Type B pancreatic cell (in vitro differentiated cells): ENCODE measurements at regions not wholly inside any gene's neighbourhood (a gene's known extent, or its start where the extent isn't known, plus 50 kb on each side); places are given as distances from the start of the nearest gene placed in this dataset.

Experiments
- DNase-seq: peaks from one replicate; pipeline ENCODE4 v3.0.0; 2021; ENCODE audit warnings: mixed read lengths; ENCODE audit not compliant: unreplicated experiment; ENCODE audit errors: extremely low spot score
- H3K27ac Mint-ChIP-seq: 2 replicates; pipeline ENCODE4 v1.8.0; 2021; ENCODE audit warnings: mild to moderate bottlenecking, mixed read lengths
- H3K27me3 Mint-ChIP-seq: 2 replicates; pipeline ENCODE4 v1.8.0; 2021; ENCODE audit warnings: mixed read lengths
- H3K36me3 Mint-ChIP-seq: 2 replicates; pipeline ENCODE4 v1.8.0; 2021; ENCODE audit warnings: mixed read lengths
- H3K4me1 Mint-ChIP-seq: one replicate; pipeline ENCODE4 v1.8.0; 2021; ENCODE audit warnings: mixed read lengths; ENCODE audit not compliant: unreplicated experiment
- H3K4me3 Mint-ChIP-seq: 2 replicates; pipeline ENCODE4 v1.8.0; 2021; ENCODE audit warnings: mild to moderate bottlenecking, mixed read lengths
- H3K9me3 Mint-ChIP-seq: 2 replicates; pipeline ENCODE4 v1.8.0; 2021; ENCODE audit warnings: mixed read lengths
- CTCF ChIP-seq: fragments of 200-600 bp; sonication (generic); conservative IDR thresholded peaks from 2 replicates; pipeline ENCODE4 v1.5.0; 2021; ENCODE audit warnings: antibody characterized with exemption, mild to moderate bottlenecking

DNA sequence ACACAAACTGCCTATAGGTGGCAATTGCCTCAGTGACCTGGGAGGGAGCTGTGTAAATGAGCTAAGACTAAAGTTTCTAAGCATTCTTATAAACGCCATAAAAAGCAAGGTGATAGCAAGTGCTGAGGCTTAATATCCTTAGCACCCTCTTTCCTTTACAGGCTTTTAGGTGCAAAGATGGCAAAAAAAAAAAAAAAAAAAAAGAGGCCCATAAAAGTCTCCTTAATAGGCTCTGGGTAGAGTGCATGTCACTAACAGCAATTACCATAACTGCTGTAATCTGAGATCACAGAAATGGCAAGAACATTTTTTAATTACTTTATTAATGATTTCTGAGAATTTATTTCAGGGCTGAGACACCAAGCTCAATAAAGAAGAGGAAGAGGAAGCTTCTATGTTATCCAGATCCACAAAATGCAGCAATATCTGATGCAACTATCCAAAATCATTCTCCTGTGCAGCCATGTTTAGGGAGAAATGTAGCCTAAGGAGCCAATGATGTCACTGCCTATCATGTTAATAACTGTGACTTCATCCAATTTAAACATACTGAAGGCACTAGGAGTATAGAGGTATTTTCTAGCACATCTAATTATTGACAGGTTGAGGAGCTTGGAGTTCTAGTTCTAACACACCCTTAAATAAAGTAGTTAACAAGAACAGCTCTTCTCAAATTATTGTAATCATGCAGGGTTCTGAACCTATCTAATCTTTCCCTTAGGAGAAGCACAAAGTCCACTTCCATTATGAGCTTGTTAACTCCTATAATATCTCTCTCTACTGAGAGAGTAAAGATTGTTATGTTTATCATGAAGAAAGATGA is 804.3 kb upstream of the ACVR2A start:
- DNase-seq: no peak
- Mint-ChIP-seq H3K4me3 (no peak overlapping the region), H3K4me1 (peaks cover 10% of the 10 kb centered on the region), H3K27me3 (no peaks in the 10 kb centered on the region), H3K27ac (no peak overlapping the region), H3K9me3 (no peaks in the 10 kb centered on the region), H3K36me3 (no peaks in the 10 kb centered on the region)
- TF ChIP-seq CTCF: no peak

DNA sequence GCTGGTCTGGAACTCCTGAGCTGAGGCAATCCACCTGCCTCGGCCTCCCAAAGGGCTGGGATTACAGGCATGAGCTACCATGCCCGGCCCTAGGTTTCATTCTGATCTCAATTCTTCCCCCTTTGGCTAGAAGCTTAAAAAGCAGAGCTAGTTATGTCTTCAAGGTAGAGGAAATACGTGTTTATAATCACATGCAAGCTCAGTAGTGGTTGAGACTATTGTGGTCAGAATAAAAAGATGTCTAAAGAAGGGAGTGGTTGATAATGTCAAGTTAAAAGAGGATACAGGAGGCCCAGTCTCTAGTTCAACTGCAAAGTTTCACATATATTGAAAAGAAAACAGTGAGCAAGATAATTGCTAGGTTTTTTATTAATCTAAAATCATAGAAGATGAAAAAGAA is 807.8 kb upstream of the ACVR2A start:
- H3K27ac Mint-ChIP-seq: no peak overlapping the region

DNA sequence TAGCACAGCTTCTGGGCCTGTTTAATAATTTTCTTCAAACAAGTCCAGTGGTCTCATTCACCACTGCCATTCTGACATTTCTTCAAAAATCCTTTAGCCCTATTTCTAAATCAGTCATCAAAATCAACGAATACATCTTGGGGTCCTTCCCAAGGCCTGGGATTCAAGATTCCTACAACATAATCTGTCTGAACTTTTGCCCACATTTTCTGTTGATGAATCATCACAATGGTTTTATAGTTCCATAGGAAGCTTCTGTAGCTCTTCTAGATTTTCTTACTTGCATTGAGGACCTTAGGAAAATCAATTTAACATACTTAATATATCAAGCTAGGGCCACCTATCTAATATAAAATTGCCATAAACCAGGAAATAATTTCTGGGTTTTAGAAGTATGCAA is 811.8 kb upstream of the ACVR2A start:
- Mint-ChIP-seq H3K9me3 (no peaks in the 10 kb centered on the region), H3K27ac (no peak overlapping the region), H3K4me1 (peaks cover 10% of the 10 kb centered on the region), H3K36me3 (no peaks in the 10 kb centered on the region), H3K27me3 (peaks cover 3% of the 10 kb centered on the region), H3K4me3 (no peak overlapping the region)
- no peak for TF ChIP-seq CTCF
- no peak for DNase-seq

More for the DNA sequence above, 807.8 kb upstream of the ACVR2A start:
- Mint-ChIP-seq H3K27me3 (no peaks in the 10 kb centered on the region), H3K36me3 (no peaks in the 10 kb centered on the region), H3K4me1 (peaks cover 8% of the 10 kb centered on the region), H3K4me3 (no peak overlapping the region), H3K9me3 (no peaks in the 10 kb centered on the region)
- TF ChIP-seq CTCF: no peak
- no peak for DNase-seq

DNA sequence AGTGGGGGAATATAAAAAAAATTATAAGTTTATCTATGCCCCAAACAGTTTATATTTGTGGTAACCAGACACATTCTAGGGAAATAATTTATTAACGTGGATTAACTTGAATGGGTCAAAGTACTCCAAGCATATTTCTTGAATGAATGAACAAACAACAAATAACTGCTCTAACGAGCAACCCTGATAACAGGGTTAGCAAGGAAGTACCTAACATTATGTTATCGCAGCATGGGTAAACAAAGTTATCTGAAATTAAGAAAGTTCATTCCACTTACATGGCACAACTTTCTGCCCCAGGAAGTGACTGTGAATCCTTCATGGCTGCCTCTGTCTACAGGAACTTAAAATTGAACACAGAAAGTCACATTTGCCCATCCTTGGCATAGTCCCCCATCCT is 812.9 kb upstream of the ACVR2A start:
- Mint-ChIP-seq H3K27ac (no peak overlapping the region), H3K4me3 (no peak overlapping the region), H3K27me3 (peaks cover 3% of the 10 kb centered on the region), H3K9me3 (no peaks in the 10 kb centered on the region), H3K36me3 (no peaks in the 10 kb centered on the region), H3K4me1 (peaks cover 10% of the 10 kb centered on the region)
- DNase-seq: no peak
- TF ChIP-seq CTCF: no peak

GRCh38 chr2:147030966-147031720 is 813.7 kb upstream of the ACVR2A start:
- no peak for TF ChIP-seq CTCF
- Mint-ChIP-seq H3K9me3 (no peaks in the 10 kb centered on the region), H3K36me3 (no peaks in the 10 kb centered on the region), H3K27me3 (peaks cover 6% of the 10 kb centered on the region), H3K4me3 (no peak overlapping the region), H3K27ac (peak overlapping the region; percentile 15), H3K4me1 (peaks cover 10% of the 10 kb centered on the region)
- DNase-seq: no peak
